HTR-8/SVneo (cell line): ENCODE measurements at regions not wholly inside any gene's neighbourhood (a gene's known extent, or its start where the extent isn't known, plus 50 kb on each side); places are given as distances from the start of the nearest gene placed in this dataset.

Experiments used
- DNase-seq: peaks from one replicate; pipeline ENCODE4 v3.0.0; 2011; ENCODE audit warnings: low spot score, mixed read lengths; ENCODE audit not compliant: insufficient read length
- FAIRE-seq: peaks from 2 replicates; lab custom pipeline; 2011; peaks lifted over from hg19 to GRCh38; lab: Jason Lieb, UNC

- DNase-seq, result no peak
- FAIRE-seq, result no peak
Observed at GRCh38 chr1:36532810-36533401, 50.2 kb upstream of the CSF3R start.
